ENCODE measurements at regions not wholly inside any gene's neighbourhood (a gene's known extent, or its start where the extent isn't known, plus 50 kb on each side); places are given as distances from the start of the nearest gene placed in this dataset.

DNA sequence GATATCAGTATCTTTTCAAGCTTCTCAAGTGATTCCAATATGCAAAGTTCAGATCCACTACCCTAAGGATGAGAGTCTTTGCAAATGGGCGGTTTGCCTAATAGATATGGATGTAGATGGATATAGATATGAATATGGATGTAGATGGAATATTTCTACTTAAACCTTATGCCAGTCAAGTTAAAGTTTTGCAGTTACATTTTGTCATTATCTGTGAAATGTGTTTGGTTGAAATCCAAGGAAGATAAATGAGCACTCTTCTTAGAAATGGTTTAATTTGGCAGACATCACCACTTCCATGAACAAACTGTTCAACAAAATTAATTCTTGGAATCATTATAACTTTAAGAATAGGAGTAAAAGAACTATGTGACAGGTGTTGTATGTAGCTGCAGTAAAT, 1066.6 kb downstream of the PCDH18 start:
- TF ChIP-seq CTCF (IDR thresholded peaks at IDR 0.05) (no peak), EZH2phosphoT487 (IDR thresholded peaks at IDR 0.05) (no peak)
